GM04503 (cell line): ENCODE measurements at regions not wholly inside any gene's neighbourhood (a gene's known extent, or its start where the extent isn't known, plus 50 kb on each side); places are given as distances from the start of the nearest gene placed in this dataset.

Experiments
- DNase-seq: peaks from one replicate; pipeline ENCODE4 v3.0.0-alpha.2; 2012; ENCODE audit warnings: low read depth

- no peak for DNase-seq
These were observed 88.6 kb upstream of the E2F3 start for GRCh38 chr6:20313051-20313450.

- DNase-seq = no peak
These were observed 87.6 kb upstream of the E2F3 start for GRCh38 chr6:20313960-20314530.

- no peak for DNase-seq
These were observed 86.5 kb upstream of the E2F3 start for GRCh38 chr6:20314866-20315845.

GRCh38 chr6:20317430-20317829 is 84.2 kb upstream of the E2F3 start:
- DNase-seq = no peak

DNA sequence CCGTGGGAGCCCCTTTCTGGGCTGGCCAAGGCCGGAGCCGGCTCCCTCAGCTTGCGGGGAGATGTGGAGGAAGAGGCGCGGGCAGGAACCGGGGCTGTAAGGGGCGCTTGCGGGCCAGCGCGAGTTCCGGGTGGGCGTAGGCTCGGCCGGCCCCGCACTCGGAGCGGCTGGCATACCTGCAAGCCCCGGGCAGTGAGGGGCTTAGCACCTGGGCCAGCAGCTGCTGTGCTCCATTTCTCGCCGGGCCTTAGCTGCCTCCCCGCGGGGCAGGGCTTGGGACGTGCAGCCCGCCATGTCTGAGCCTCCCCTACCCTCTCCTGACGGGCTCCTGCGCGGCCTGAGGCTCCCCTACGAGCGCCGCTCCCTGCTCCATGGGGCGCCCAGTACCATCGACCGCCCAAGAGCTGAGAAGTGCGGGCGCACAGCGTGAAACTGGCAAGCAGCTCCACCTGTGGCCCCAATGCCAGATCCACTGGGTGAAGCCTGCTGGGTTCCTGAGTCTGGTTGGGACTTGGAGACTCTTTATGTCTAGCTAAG is 82.8 kb upstream of the E2F3 start:
- DNase-seq = no peak

DNA sequence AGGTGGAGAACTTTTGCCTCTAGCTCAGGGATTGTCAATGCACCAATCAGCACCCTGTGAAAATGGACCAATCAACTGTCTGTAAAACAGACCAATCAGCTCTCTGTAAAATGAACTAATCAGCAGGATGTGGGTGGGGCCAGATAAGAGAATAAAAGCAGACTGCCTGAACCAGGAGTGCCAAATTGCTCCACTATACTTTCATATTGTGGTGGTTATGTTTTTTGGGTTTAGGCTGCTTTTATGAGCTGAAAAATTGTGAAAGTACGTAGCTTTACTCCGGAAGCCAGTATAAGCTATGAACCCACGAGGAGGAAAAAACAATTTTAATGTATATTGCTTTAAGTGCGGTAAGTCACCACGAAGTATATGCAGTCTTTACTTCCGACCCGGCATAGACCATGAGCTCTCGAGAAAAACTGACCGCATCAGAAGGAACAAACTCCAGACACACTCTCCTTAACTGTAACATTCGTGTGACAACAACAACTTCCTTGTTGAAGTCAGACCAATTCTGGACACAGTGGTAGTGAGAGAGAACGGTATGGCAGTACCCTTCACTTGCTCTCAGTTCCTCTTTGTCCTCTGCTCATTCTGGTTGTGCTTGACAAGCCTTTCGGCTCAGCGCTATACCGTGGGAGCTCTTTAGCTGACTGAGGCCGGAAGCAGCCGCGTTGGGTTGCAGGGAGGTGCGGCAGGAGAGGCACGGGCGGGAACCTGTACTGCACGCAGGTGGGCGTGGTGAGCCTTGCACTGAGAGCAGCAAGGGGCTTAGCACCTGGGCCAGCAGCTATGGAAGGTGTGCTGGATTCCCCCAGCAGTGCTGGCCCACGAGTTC is 81.9 kb upstream of the E2F3 start:
- DNase-seq = no peak

DNA sequence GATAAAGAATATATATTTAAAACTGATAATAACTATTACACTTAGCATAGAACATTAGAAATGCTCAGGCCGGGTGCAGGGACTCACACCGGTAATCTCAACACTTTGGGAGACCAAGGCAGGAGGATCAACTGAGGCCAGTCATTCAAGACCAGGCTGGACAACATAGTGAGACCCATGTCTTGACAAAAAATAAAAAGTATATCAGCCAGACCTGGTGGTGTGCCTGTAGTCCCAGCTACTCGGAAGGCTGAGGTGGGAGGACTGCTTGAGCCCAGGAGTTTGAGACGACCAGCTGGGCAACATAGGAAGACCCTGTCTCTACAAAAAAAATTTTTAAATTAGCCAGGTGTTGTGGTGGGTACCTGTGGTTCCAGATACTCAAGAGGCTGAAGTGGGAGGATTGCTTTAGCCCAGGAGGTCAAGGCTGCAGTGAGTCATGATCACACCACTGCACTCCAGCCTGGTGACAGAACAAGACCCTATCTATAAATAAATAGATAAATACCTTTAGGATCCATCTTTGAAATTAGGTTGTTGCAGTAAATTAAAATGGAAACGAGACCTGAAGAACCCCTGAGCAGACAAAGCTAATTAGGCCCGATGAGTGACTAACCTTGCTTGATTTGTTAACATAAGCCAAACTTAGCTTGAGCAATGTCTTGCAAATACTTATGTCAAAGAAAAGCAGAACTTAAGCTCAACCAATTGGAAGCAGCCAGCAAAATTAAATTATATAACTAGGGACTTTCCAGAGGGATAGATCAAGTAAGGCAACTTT is 75.8 kb upstream of the E2F3 start:
- DNase-seq = no peak

- DNase-seq = no peak
These were observed 75.3 kb upstream of the E2F3 start for GRCh38 chr6:20326422-20326728.

DNA sequence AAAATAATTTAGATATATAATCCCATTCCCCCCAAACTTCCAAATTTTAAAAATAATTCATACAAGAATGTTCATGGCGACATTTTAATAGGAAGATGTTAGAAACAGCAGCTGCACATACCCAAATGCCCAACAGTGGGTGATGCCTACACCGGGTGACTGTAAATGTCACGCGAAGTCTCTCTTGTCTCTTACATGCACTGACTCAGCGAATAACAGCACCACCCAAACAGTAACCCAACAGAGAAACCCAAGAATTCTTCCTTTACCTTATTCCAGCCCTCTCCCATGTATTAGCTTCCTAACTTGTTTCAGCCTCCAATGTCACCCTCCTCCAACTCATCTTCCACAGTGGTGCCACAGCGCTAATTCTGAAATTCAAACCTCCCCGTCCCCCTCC is 74.5 kb upstream of the E2F3 start:
- DNase-seq = no peak

GRCh38 chr6:20328266-20328923 is 73.3 kb upstream of the E2F3 start:
- no peak for DNase-seq

- DNase-seq = no peak
These were observed 72.8 kb upstream of the E2F3 start for GRCh38 chr6:20328924-20329300.

GRCh38 chr6:20331042-20331441 is 70.6 kb upstream of the E2F3 start:
- no peak for DNase-seq

DNA sequence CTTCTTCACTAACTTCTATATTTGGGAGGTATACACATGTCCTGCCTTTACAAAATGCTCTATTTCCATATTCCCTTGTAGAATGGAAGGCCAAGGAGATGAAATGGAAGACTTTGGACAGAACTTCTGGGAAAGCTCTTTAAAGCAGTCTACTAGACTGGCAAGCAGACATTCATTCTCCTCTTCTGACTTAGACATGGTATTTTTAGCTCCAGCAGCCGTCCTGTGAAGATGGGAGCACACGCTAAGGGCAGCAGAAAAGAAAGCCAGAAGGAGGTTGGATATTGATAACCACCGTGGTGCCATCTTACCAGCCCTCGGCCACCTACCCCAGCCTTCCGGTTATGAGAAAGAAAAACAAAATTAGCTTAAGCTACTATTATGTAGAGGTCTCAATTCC is 70.1 kb upstream of the E2F3 start:
- DNase-seq = no peak

DNA sequence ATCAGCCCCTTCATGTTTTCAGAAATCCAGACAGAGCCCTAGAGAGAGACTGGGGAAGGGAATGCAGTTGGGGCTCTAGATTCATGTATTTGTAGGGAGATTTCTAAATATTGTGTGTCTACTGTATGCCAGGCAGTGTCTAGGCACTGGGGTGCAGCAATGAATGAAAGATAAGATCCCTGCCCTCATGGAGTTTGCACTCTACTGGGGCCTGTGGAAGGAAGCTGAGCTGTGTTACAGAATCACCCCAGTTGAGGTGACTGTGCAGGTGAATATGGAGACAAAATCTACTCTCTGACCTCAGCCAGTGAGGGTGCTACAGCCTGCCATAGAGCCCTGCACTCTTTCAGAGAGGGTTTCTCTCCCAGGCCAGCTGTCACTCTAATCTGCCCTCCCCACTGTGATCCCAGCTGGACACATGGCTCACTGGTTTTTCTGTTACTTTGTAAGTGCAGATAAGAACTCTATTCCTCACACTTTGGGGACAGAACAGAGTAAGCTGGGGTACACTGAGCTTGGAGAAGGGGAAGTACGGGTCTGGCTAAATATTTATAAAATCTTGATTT is 69.2 kb upstream of the E2F3 start:
- DNase-seq = no peak

GRCh38 chr6:20333721-20334269 is 67.9 kb upstream of the E2F3 start:
- DNase-seq = no peak

- no peak for DNase-seq
These were observed 67.3 kb upstream of the E2F3 start for GRCh38 chr6:20334334-20334733.

DNA sequence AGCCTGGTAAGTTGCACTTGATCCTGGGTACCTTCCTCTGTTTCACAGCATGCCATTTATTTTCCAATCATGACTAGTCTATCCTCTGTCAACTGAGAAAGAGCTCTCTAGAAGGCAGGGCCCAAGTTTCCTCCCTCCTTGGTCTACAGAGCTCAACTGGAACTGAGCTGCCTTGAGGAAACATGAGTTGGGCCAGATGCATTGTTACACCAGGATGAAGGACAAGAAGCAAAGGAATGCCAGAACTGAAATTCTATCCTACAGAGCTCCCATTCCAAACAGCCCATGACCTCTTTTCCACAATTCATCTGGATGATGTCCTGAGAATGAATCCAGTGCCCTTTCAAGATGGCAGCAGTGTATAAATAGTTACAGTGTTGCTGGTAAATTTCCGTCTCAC is 66.7 kb upstream of the E2F3 start:
- DNase-seq = no peak

DNA sequence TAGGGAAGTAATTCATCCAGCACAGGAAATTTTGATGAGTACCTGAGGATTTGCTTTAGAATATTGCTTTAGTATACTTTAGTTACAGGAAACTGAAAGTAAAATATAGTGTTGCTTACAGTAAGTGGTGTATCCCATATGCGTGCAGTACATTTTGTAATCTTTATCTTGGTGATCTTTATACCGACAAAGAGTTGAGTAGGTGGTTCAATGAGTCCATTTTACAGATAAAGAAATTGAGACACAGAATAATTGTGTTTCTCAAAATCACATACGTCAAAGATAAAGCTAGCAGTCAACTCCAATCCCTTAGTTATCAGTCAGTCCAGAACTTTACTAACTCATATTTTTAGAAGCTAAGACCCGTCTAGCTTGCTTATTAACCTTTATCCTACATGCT is 65.8 kb upstream of the E2F3 start:
- DNase-seq = no peak

DNA sequence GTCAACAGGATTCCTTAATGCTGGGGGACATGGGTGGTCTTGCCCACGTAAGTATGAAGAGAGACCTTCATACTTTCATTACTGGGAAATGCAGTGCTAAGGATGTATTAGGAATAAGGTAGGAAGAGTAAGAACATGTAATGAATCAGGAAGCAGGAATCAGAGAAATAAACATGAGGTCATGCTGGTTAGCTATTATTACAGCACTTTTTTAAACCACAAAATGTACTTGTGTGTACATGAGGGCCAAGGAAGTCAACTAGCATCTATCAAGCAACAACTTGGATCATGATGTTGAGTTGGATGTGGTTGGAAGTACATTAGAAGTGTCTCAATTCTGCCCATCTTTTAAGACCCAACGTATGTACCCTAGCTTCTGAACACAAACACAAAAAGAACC is 63.5 kb upstream of the E2F3 start:
- no peak for DNase-seq

DNA sequence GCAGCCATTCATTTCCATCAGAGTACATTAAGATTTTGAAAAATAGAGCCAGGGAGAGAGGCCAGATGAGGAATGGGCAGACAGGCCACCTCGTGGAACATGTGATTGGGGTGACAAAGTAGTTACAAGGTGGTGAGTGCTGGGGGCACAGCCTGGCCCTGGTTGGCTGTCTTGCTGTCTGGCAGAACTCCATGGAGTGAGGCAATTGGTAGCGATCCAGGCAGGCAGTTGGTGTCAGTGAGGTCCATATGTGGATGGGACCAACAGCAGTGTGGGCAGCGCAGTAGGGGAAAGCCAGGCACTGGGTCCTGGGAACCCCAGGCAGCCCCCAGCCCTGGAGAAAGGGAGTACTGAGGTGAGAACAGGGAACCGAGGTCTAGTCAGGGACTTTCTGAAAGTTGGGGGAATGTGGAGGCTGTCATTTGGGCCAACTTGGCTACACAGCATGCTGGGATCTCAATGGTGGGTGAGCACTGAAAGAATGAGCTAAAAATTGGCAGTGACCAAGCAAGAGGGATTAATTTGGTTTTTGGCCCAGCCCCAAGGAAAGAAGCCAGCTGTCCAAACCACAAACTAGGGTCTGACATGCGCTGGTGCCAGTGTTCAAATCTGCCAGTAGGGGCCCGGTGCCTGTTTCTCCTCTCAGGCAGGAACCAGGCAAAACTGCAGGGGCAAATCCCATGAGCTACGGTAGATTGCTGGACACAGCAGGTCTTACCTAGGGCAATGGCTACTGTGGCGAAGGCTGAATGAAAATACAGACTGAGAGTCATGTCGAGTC is 61.4 kb upstream of the E2F3 start:
- no peak for DNase-seq
